Esophagus squamous epithelium (tissue), 5 donors: ENCODE measurements at regions not wholly inside any gene's neighbourhood (a gene's known extent, or its start where the extent isn't known, plus 50 kb on each side); places are given as distances from the start of the nearest gene placed in this dataset.

Experiments used
- DNase-seq: peaks from one replicate; lab custom pipeline; 2025; lab: John Stamatoyannopoulos, UW
- H3K27ac ChIP-seq, 4 donors: fragments of 200-600 bp; sonication (generic); one replicate each; pipeline ENCODE4 v1.5.1; 2016 to 2019; ENCODE audit warnings: mild to moderate bottlenecking in 1 of 4
- H3K27me3 ChIP-seq, 4 donors: fragments of 200-600 bp; sonication (generic); 1 replicate in 3 of 4; 2 replicates in 1 of 4; pipeline versions ENCODE4 v1.5.1 to v1.6.0; 2017 to 2021; ENCODE audit warnings: antibody characterized with exemption in 1 of 4
- H3K36me3 ChIP-seq, 3 donors: fragments of 200-600 bp; sonication (generic); one replicate each; pipeline ENCODE4 v1.5.1; 2016 to 2019
- H3K4me1 ChIP-seq, 3 donors: fragments of 200-600 bp; sonication (generic); one replicate each; pipeline ENCODE4 v1.5.1; 2017 to 2019
- H3K4me3 ChIP-seq, 4 donors: fragments of 200-600 bp; sonication (generic); 1 replicate in 3 of 4; 2 replicates in 1 of 4; pipeline ENCODE4 v1.5.1; 2016 to 2019; ENCODE audit warnings: mild to moderate bottlenecking in 2 of 4, moderate library complexity in 1 of 4
- H3K9me3 ChIP-seq, 3 donors: fragments of 200-600 bp; sonication (generic); one replicate each; pipeline ENCODE4 v1.5.1; 2016 to 2019
- CTCF ChIP-seq, 6 experiments: fragments of 450-650 bp in 4 of 6; fragments of 200-600 bp in 2 of 6; sonication (generic) in 2 of 6; IDR thresholded peaks; one replicate each; pipeline ENCODE4 v1.5.1; 2016 to 2019; ENCODE audit warnings: antibody characterized with exemption in 6 of 6, mild to moderate bottlenecking in 4 of 6, moderate library complexity in 4 of 6
- POLR2A ChIP-seq, 4 donors: fragments of 450-650 bp; IDR thresholded peaks; one replicate each; pipeline ENCODE4 v1.6.1; 2017; ENCODE audit warnings: antibody characterized with exemption in 4 of 4, mild to moderate bottlenecking in 4 of 4, moderate library complexity in 3 of 4
- WGBS, 2 donors: methylation state at CpG; one replicate each; pipeline ENCODE4 v1.1.5; 2018; 5-methylcytosine and 5-hydroxymethylcytosine counted together
- intact Hi-C: fragments of 100-400 bp; cut with DNase I; formaldehyde crosslinking; loops from one replicate; pipeline ENCODE4 v1.15.0; 2022
- donor health status: DM: yes; HTN: yes; CAD: no.

- no peaks in the 10 kb centered on the region for H3K36me3 ChIP-seq
- H3K9me3 ChIP-seq: no peaks in the 10 kb centered on the region
- intact Hi-C loops: no loop called here
- DNase-seq: no peak
- no peak overlapping the region for H3K4me3 ChIP-seq
- no peak overlapping the region for H3K27ac ChIP-seq
- no peak for TF ChIP-seq POLR2A (IDR thresholded peaks at IDR 0.05)
- no peak for TF ChIP-seq CTCF (IDR thresholded peaks at IDR 0.05)
- 57 to 78% methylated on average over 2 of the region's 2 CpGs for WGBS, 2 donors
- no peaks in the 10 kb centered on the region for H3K27me3 ChIP-seq
- no peaks in the 10 kb centered on the region for H3K4me1 ChIP-seq
Measured at GRCh38 chr5:97550818-97551217, 367.8 kb upstream of the RIOK2 start.

- no peaks in the 10 kb centered on the region for H3K9me3 ChIP-seq
- H3K4me3 ChIP-seq: no peak overlapping the region
- intact Hi-C loops: no loop called here
- H3K4me1 ChIP-seq: no peaks in the 10 kb centered on the region
- TF ChIP-seq CTCF (IDR thresholded peaks at IDR 0.05) (no peak), POLR2A (IDR thresholded peaks at IDR 0.05) (no peak)
- 72 to 76% methylated on average over 2 of the region's 2 CpGs for whole genome bisulfite sequencing, 2 donors
- H3K36me3 ChIP-seq: no peaks in the 10 kb centered on the region
- no peak for DNase-seq
- H3K27me3 ChIP-seq: no peaks in the 10 kb centered on the region
- no peak overlapping the region for H3K27ac ChIP-seq
Measured at GRCh38 chr5:97553604-97554452, 370.8 kb upstream of the RIOK2 start.

- Histone ChIP-seq H3K36me3 (no peaks in the 10 kb centered on the region), H3K27me3 (no peaks in the 10 kb centered on the region), H3K9me3 (no peaks in the 10 kb centered on the region), H3K27ac (no peak overlapping the region), H3K4me3 (no peak overlapping the region), H3K4me1 (peaks cover 0 to 4% (median 0%) of the 10 kb centered on the region in 3 donors)
- 44 to 46% methylated on average over 4 of the region's 4 CpGs for WGBS, 2 donors
- no peak for TF ChIP-seq CTCF (IDR thresholded peaks at IDR 0.05)
- no peak for TF ChIP-seq POLR2A (IDR thresholded peaks at IDR 0.05)
- intact Hi-C loops: no loop called here
- no peak for DNase-seq
Measured at GRCh38 chr5:97554977-97555643, 372.1 kb upstream of the RIOK2 start.

GRCh38 chr5:97555644-97555981 is 372.6 kb upstream of the RIOK2 start:
- 83 to 88% methylated on average over 1 of the region's 1 CpG for WGBS, 2 donors
- intact Hi-C loops: no loop called here
- H3K36me3 ChIP-seq: no peaks in the 10 kb centered on the region
- H3K4me3 ChIP-seq: no peak overlapping the region
- DNase-seq: no peak
- H3K27me3 ChIP-seq: no peaks in the 10 kb centered on the region
- H3K4me1 ChIP-seq: peaks cover 0 to 5% (median 0%) of the 10 kb centered on the region in 3 donors
- no peak for TF ChIP-seq POLR2A (IDR thresholded peaks at IDR 0.05)
- no peak for TF ChIP-seq CTCF (IDR thresholded peaks at IDR 0.05)
- H3K9me3 ChIP-seq: no peaks in the 10 kb centered on the region
- no peak overlapping the region for H3K27ac ChIP-seq
